Calu3 (cell line): ENCODE measurements at regions not wholly inside any gene's neighbourhood (a gene's known extent, or its start where the extent isn't known, plus 50 kb on each side); places are given as distances from the start of the nearest gene placed in this dataset.

Source experiments
- BruUV-seq: library from RNA; stranded (reverse); fragments of 400-500 nt; replicated peaks from 2 replicates; lab custom pipeline; 2021; lab: Mats Ljungman, UMichigan
- CTCF ChIA-PET: fragments of 300-600 bp; sonication (Branson Sonifier 250); formaldehyde crosslinking; loops from one replicate; lab custom pipeline; 2022; ENCODE audit warnings: antibody characterized with exemption; lab: Charles Lee
- DNase-seq: peaks from one replicate; pipeline ENCODE4 v3.0.0; 2022
- H3K27ac Mint-ChIP-seq: one replicate; pipeline ENCODE4 v1.8.0; 2022; ENCODE audit warnings: mixed read lengths; ENCODE audit not compliant: unreplicated experiment
- H3K27me3 Mint-ChIP-seq: one replicate; pipeline ENCODE4 v1.8.0; 2022; ENCODE audit warnings: mixed read lengths; ENCODE audit not compliant: unreplicated experiment
- H3K36me3 Mint-ChIP-seq: one replicate; pipeline ENCODE4 v1.8.0; 2022; ENCODE audit warnings: mild to moderate bottlenecking, moderate library complexity, mixed read lengths; ENCODE audit not compliant: insufficient read depth, unreplicated experiment
- H3K4me1 Mint-ChIP-seq: one replicate; pipeline ENCODE4 v1.8.0; 2022; ENCODE audit warnings: mild to moderate bottlenecking, low read depth, mixed read lengths; ENCODE audit not compliant: unreplicated experiment
- H3K4me3 Mint-ChIP-seq: one replicate; pipeline ENCODE4 v1.8.0; 2022; ENCODE audit warnings: mild to moderate bottlenecking, low read depth, moderate library complexity, mixed read lengths; ENCODE audit not compliant: unreplicated experiment
- H3K9me3 Mint-ChIP-seq: one replicate; pipeline ENCODE4 v1.8.0; 2022; ENCODE audit warnings: low read depth, mixed read lengths; ENCODE audit not compliant: unreplicated experiment
- intact Hi-C: fragments of 100-400 bp; cut with micrococcal nuclease; formaldehyde crosslinking; loops from one replicate; pipeline ENCODE4 v1.10.0; 2022; ENCODE audit not compliant: unreplicated experiment
- TF ChIP-seq, protein P1 (sequence below): fragments of 200-600 bp; IDR thresholded peaks from one replicate; pipeline ENCODE4 v1.8.0; 2022; ENCODE audit warnings: antibody characterized with exemption; ENCODE audit not compliant: unreplicated experiment

- Mint-ChIP-seq H3K4me1 (no peaks in the 10 kb centered on the region), H3K9me3 (peaks cover 4% of the 10 kb centered on the region), H3K4me3 (no peak overlapping the region), H3K36me3 (no peaks in the 10 kb centered on the region), H3K27ac (no peak overlapping the region), H3K27me3 (no peaks in the 10 kb centered on the region)
- BruUV-seq: no TSS peak
- intact Hi-C loops: no loop called here
- TF ChIP-seq, protein P1, sequence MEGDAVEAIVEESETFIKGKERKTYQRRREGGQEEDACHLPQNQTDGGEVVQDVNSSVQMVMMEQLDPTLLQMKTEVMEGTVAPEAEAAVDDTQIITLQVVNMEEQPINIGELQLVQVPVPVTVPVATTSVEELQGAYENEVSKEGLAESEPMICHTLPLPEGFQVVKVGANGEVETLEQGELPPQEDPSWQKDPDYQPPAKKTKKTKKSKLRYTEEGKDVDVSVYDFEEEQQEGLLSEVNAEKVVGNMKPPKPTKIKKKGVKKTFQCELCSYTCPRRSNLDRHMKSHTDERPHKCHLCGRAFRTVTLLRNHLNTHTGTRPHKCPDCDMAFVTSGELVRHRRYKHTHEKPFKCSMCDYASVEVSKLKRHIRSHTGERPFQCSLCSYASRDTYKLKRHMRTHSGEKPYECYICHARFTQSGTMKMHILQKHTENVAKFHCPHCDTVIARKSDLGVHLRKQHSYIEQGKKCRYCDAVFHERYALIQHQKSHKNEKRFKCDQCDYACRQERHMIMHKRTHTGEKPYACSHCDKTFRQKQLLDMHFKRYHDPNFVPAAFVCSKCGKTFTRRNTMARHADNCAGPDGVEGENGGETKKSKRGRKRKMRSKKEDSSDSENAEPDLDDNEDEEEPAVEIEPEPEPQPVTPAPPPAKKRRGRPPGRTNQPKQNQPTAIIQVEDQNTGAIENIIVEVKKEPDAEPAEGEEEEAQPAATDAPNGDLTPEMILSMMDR: no peak
- CTCF ChIA-PET: no interaction called here
- DNase-seq: no peak
These were observed 755.5 kb downstream of the STIM2 start for GRCh38 chr4:27616166-27616565.

- Mint-ChIP-seq H3K4me3 (no peak overlapping the region), H3K27ac (no peak overlapping the region), H3K36me3 (no peaks in the 10 kb centered on the region), H3K9me3 (no peaks in the 10 kb centered on the region), H3K27me3 (no peaks in the 10 kb centered on the region), H3K4me1 (no peaks in the 10 kb centered on the region)
- BruUV-seq: no TSS peak
- CTCF ChIA-PET: no interaction called here
- intact Hi-C loops: no loop called here
- TF ChIP-seq, protein P1: no peak
- DNase-seq: no peak
These were observed 758.8 kb downstream of the STIM2 start for GRCh38 chr4:27619435-27619834.

GRCh38 chr4:27620886-27621285 lies 760.2 kb downstream of the STIM2 start:
- no peaks in the 10 kb centered on the region for H3K27me3 Mint-ChIP-seq
- CTCF ChIA-PET: no interaction called here
- TF ChIP-seq, protein P1: no peak

DNA sequence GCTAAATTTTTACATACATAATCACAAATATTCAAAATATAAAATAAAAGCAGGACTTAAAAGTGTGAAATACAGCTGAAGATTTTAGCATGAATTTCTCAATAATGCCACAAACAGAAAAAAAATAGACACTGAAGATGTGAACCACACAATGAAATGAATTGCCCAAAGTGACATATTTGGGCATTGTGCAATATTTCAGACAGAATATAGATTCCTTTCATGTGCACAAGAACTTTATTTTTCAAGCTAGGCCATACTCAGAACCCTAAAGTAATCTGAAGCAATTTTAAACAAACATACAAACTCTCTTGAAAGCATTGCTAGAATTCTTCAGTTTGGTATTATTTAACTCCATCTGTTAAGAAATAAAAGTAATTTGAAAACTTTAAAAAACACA lies 764.1 kb downstream of the STIM2 start:
- H3K36me3 Mint-ChIP-seq: no peaks in the 10 kb centered on the region
- no TSS peak for BruUV-seq
- no peaks in the 10 kb centered on the region for H3K4me1 Mint-ChIP-seq
- no peak overlapping the region for H3K4me3 Mint-ChIP-seq
- DNase-seq: no peak
- H3K9me3 Mint-ChIP-seq: no peaks in the 10 kb centered on the region
- CTCF ChIA-PET: no interaction called here
- TF ChIP-seq, protein P1: no peak
- intact Hi-C loops: no loop called here
- no peak overlapping the region for H3K27ac Mint-ChIP-seq
- H3K27me3 Mint-ChIP-seq: no peaks in the 10 kb centered on the region

More at GRCh38 chr4:27620886-27621285, 760.2 kb downstream of the STIM2 start:
- intact Hi-C loops: no loop called here
- BruUV-seq: no TSS peak
- no peaks in the 10 kb centered on the region for H3K9me3 Mint-ChIP-seq
- no peaks in the 10 kb centered on the region for H3K4me1 Mint-ChIP-seq
- no peak for DNase-seq
- H3K4me3 Mint-ChIP-seq: no peak overlapping the region
- H3K36me3 Mint-ChIP-seq: no peaks in the 10 kb centered on the region
- no peak overlapping the region for H3K27ac Mint-ChIP-seq
